ENCODE measurements at regions not wholly inside any gene's neighbourhood (a gene's known extent, or its start where the extent isn't known, plus 50 kb on each side); places are given as distances from the start of the nearest gene placed in this dataset.

DNA sequence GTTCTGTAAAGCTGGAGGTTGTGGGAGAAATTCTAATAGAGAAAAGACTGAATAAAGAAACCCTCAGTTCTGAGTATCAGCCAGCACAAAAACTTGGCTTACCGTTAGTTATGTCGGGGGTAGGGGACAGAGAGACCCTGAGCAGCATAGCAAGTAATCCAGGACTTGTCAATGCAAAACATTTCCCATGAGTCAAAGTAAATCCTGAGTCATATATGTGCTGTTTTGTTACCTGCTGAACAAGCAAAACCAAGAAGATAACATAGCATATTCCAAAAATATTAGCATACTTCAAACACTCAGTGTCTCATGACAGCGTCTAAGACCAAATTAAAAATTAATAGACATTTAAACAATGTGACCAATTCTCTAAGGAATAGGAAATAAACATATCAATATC is 75.1 kb upstream of the LUZP2 start:
- TF ChIP-seq CTCF (IDR thresholded peaks at IDR 0.05; ENCODE audit: low read depth, low read length, poor library complexity, severe bottlenecking) (no peak), EZH2phosphoT487 (IDR thresholded peaks at IDR 0.05; ENCODE audit: borderline replicate concordance, low read length) (no peak)

Data from DOHH2 (cell line).